ENCODE measurements at regions not wholly inside any gene's neighbourhood (a gene's known extent, or its start where the extent isn't known, plus 50 kb on each side); places are given as distances from the start of the nearest gene placed in this dataset.
"Not testable (repeated sequence)": the region's sequence is repeated elsewhere in the genome, so short reads cannot be mapped to it uniquely, and the experiment has no call there.

GRCh38 chr13:49859560-49859959 lies 67.1 kb upstream of the KPNA3 start:
- intact Hi-C loops (cut with DNase I) = loop anchor here in 1 of 2 donors (5.0 kb wide), 1 partner anchor 197 kb away; no protein-coding TSS in a partner anchor
- DNase-seq (ENCODE audit: low spot score) = no peak

DNA sequence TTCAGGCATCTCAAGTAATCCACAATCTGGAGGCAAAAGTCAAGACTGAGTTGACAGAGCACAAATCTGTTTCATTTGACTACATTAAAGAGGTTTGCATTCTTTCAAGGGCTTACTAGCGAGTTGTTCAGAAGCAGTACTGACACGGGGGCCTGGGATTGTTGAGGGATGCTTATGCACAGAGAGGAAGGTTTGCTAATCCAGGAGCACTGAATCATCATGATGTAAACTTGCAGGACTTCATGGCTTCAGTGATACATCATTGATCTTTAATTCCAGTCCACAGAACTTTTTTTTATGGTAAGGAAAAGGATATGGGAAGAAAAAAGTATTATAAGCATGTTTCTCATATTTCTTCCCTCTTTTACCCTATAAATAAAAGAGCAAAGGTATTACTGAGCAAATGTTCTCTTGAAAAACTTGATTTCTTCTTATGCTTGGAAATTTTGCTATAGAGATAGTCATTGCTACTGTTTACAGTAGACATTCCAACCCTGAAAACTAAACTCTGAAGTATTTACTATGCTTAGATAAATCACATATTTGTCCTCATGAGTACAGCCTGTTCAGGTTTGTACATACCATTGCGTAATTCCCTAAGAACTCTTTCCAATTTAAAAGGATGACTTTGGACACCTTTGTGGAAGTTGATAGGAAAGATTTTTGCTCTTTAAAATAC lies 65.8 kb upstream of the KPNA3 start:
- intact Hi-C loops (cut with DNase I) = loop anchor here in 1 of 2 donors (5.0 kb wide), 1 partner anchor 196 kb away; no protein-coding TSS in a partner anchor
- no peak for DNase-seq (ENCODE audit: low spot score)

- intact Hi-C loops (cut with DNase I) = loop anchor here in 1 of 2 donors (5.0 kb wide), 1 partner anchor 194 kb away; no protein-coding TSS in a partner anchor
These were observed 63.4 kb upstream of the KPNA3 start for GRCh38 chr13:49855930-49856329.

GRCh38 chr13:49853535-49853934 lies 61.1 kb upstream of the KPNA3 start:
- intact Hi-C loops (cut with DNase I) = no loop called here
- DNase-seq (ENCODE audit: low spot score) = no peak

More at GRCh38 chr13:49855930-49856329, 63.4 kb upstream of the KPNA3 start:
- DNase-seq (ENCODE audit: low spot score) = no peak

DNA sequence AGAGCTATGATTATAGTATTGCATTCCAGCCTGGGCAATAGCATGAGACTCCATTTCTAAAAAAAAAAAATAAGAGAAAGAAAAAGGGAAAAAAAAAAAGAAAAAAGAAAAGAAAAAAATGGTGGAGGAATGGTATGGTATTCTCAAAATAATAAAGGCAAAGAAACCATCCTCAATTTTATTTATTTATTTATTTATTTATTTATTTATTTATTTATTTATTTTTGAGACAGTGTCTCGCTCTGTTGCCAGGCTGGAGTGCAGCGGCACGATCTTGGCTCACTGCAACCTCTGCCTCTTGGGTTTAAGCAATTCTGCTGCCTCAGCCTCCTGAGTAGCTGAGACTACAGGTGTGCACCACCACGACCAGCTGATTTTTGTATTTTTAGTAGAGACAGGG lies 60.0 kb upstream of the KPNA3 start:
- DNase-seq (ENCODE audit: low spot score); intact Hi-C loops (cut with DNase I): not testable (repeated sequence)

DNA sequence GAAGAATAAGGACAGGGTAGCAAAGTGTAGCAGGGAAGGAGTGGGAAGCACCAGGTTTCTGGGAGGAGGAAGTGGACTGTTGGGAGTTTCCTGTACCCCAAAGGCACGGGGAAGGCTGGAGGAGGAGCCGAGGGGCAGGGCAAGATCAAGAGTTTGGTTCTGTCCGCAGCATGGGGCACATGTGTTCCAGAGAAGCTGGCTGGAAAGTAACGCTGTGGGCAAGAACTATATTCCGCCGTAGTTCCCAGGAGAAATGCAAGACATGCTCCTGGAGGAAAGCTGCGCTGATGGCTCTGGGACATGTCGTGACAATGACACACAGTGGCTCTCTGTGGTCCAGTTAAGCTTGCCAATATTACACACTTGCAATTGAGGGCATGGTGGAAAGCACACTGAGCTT lies 51.7 kb upstream of the KPNA3 start:
- intact Hi-C loops (cut with DNase I) = no loop called here
- DNase-seq (ENCODE audit: low spot score) = no peak
